B cell (primary cell): ENCODE measurements at regions not wholly inside any gene's neighbourhood (a gene's known extent, or its start where the extent isn't known, plus 50 kb on each side); places are given as distances from the start of the nearest gene placed in this dataset.

Experiments
- CTCF ChIP-seq: fragments of 200-600 bp; IDR thresholded peaks from one replicate; pipeline ENCODE4 v1.8.0; 2022; ENCODE audit warnings: antibody characterized with exemption, mild to moderate bottlenecking
- EZH2 ChIP-seq: IDR thresholded peaks from 2 replicates; pipeline ENCODE4 v1.6.1; 2012; ENCODE audit warnings: borderline replicate concordance, low read depth, mild to moderate bottlenecking, moderate library complexity, low read length; ENCODE audit not compliant: insufficient read depth, poor library complexity, severe bottlenecking

DNA sequence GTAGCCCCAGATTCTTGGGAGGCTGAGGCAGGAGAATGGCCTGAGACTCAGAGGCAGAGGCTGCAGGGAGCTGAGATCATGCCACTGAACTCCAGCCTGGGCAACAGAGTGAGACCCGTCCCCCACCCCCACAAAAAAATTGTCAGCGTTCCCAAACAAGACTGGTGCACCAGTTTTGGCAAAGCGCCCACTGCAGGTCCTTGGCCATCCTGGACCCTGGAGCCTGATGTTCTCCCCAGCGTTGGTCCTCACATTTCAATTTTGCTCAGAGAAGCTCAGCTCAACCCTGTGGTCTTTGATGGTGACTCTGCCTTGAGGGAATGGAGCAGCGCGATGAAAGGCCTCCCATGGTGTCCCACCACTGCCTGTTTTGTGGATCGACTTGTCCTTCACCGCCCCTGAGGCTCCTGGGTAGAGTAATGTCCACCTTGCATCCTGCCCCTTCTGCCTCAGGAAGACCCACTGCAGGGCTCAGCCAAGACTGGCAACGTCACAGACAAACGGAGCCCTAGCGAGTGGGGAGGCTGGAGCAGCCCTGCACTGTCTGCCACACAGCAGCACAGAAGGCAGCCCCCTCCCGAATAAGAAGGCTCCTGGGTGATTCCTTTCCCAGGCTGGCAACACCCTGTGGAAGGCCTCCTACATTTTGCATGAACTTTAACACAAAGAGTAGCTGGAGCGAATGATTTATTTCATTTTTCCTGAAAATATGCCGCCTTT, 410.9 kb downstream of the TCERG1L start:
- TF ChIP-seq CTCF (no peak), EZH2 (no peak)
